SU-DHL-6 (cell line): ENCODE measurements at regions not wholly inside any gene's neighbourhood (a gene's known extent, or its start where the extent isn't known, plus 50 kb on each side); places are given as distances from the start of the nearest gene placed in this dataset.

Experiments used
- CTCF ChIP-seq: fragments of 200-600 bp; sonication (generic); IDR thresholded peaks from one replicate; pipeline ENCODE4 v1.5.1; 2017; ENCODE audit warnings: antibody characterized with exemption, mild to moderate bottlenecking, low read length, moderate library complexity; ENCODE audit not compliant: insufficient read depth, poor library complexity, severe bottlenecking
- EZH2phosphoT487 ChIP-seq: fragments of 200-600 bp; sonication (generic), shearing (Covaris generic); conservative IDR thresholded peaks from 2 replicates; pipeline ENCODE4 v1.6.1; 2018; ENCODE audit warnings: mild to moderate bottlenecking, antibody characterized with exemption, low read length, moderate library complexity, mixed read lengths

DNA sequence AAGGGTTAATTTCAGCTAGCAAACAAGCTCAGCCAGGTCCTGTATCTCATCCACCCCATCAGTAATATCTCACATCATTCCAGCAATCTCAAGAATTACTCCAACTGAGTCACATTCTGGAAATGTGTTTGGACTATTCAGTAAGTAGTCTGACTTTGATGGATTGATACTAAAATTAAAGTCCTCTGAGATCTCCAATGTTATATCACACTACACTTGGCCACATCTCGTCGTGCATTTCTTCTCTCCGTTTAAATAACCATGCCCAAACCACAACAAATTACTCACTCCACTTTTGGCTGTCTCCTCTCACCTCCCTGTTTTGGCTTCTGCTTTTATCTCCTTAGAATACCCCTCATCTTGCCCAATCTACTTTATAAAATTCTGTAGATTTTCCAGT, 292.2 kb downstream of the PYDC2 start:
- TF ChIP-seq CTCF, result no peak
- TF ChIP-seq EZH2phosphoT487, result no peak
